HG03025 (cell line): ENCODE measurements at regions not wholly inside any gene's neighbourhood (a gene's known extent, or its start where the extent isn't known, plus 50 kb on each side); places are given as distances from the start of the nearest gene placed in this dataset.
"Not testable (repeated sequence)": the region's sequence is repeated elsewhere in the genome, so short reads cannot be mapped to it uniquely, and the experiment has no call there.

Experiments
- ATAC-seq: cut with Tn5 transposase; IDR thresholded peaks from one replicate; pipeline ENCODE4 v1.9.1; 2021; ENCODE audit warnings: mild to moderate bottlenecking, moderate library complexity; ENCODE audit not compliant: unreplicated experiment, low FRiP score

DNA sequence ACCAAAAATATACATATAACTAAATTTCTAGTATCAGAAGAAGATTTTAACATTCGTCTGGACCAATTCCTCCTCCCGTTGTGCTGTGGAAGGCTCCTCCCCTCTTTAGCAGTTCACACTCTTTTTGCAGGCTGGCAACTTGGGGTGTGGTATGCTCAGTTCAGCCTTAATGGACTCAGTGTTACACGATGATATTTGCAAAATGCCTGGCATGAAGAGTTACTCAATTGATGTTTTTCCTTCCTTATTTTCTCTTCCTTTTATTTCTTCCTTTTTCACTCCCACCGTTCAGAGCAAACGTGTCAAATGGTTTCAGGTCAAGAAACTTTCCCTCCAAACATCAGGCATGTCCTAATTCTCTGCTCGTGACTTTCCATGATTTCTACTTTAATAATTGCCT is 248.3 kb downstream of the PHF14 start:
- no peak for ATAC-seq

DNA sequence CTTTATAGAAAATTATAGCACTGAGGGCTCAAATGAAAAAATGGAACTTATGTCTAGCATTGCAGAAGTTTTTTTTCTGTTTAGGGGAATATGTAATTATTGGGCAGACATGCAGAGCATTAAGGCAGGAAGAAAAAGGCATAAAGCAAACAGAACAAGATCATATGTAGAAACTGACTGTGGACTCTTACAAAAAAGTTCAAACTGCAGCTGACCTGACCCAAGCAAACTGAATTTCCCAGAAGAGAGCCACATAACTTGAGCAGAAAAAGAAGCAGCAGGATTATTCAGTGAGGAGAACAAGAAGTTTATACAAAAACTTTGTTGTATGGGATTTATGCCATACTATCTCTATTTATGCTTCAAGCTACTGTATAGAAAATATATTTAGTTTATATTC is 250.9 kb downstream of the PHF14 start:
- ATAC-seq = no peak

DNA sequence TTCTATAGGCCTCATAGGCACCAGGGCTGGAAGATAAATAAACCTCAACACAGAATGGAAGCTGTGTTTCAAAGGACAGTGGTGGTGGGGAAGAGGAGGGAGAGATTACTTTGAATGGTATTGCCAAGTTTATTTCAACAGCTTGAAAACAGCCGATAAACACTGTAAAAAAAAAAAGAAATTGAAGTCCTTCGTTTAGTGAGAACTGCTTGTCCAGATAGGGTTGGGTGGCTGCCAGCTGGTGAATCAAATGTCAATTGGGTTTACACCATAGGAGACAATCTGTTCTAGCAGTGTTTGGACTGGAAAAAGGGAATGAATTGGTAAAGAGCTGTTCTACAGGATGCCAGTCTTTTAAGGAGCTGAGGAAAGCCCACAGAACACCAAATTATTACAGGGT is 254.8 kb downstream of the PHF14 start:
- ATAC-seq = no peak

DNA sequence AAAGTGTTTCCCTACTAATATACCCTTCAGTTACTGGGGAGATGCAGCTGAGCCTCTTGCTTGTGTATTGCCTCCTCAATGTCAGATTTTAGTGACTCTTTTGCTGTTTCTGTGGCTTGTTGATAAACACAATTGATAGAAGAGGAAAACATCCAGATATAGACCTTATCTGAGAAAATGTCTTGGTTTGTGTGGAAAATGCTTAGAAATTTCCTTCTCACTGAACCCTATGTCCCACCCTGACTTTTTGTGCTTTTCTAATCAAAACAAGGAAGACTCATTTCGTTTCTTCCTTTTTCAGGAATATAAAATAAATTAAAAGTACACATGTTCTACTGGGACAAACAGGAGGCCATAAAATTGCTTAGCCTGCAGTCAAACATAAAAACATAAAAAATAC is 257.5 kb downstream of the PHF14 start:
- no peak for ATAC-seq

DNA sequence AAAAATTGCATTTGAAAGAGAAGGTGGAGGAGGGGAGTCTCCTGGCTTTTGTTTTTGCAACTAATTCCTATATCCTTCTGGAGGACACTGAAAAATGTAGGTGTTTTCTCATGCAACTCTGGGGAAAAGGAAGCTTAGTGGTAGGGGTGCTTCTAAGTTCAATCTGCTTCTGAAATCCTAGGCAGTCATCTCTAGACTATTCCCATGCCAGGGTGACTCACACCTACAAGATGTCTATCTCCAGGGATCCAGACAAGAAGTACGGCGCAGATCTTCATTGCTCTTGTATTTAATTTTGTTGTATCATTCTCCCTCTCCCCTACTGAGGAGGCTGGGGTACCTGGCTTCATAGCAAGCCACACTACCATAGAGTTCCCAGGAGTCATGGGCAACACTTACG is 258.8 kb downstream of the PHF14 start:
- no peak for ATAC-seq

DNA sequence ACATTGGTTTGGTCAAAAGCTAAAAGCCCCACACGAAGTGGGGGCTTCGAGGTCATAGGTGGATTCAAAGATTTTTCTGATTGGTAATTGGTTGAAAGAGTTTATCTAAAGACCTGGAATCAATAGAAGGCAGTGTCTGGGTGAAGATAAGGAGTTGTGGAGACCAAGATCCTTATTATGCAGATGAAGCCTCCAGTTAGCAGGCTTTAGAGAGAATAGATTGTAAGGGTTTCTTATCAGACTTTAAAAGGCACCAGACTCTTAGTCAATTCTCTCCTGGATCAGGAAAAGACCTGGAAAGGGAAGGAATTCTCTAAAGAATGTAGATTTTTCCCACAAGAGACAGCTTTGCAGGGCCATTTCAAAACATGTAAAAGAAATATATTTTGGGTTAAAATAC is 260.2 kb downstream of the PHF14 start:
- ATAC-seq = no peak

DNA sequence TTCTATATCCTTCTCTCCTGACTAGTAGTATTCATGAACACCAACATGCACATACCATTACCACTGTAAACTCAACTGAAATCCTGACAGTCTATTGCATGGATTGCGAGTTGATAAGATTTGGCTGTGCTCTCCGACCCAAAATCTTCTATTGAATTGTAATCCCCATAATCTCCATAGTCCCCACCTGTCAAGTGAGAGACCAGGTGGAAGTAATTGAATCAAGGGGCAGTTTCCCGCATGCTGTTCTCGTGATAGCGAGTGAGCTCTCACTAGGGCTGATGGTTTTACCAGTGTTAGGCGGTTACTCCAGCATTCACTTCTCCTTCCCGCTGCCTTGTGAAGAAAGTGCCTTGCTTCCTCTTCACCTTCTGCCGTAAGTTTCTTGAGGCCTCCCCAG is 261.8 kb downstream of the PHF14 start:
- no peak for ATAC-seq

DNA sequence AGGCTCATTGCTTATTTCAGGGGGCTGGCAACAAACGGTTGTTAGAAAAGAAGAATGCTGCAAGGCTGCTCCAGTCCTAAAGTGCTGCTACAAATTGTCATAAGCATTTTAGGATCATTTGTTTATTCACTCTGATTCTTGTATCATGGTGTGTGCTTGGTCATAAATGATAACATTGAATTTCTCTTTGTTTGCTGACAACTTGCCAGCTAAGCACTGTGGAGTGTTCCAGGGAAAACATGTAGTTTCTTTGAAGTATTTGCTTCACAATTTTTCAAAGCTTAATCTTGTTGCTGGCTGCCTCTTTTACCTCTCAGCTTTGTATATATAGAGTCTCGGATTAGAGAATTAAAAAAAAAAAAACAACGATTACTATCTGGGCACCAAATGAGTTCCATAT is 263.0 kb downstream of the PHF14 start:
- no peak for ATAC-seq

DNA sequence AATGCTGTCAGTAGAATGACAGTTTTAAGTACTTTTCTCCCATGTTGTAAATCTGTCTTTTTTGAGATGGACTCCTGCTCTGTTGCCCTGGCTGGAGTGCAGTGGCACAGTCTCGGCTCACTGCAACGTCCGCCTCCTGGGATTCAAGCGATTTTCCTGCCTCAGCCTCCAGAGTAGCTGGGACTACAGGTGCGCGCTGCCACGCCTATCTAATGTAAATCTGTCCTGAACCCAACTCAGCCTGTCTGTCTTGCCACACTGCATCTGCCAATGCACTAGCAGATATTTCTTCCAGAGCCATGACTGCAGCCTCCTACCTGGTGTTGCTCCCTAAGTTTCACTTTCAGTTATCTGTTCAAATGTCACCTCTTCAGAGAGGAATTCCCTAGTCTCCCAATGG is 264.1 kb downstream of the PHF14 start:
- ATAC-seq = no peak

DNA sequence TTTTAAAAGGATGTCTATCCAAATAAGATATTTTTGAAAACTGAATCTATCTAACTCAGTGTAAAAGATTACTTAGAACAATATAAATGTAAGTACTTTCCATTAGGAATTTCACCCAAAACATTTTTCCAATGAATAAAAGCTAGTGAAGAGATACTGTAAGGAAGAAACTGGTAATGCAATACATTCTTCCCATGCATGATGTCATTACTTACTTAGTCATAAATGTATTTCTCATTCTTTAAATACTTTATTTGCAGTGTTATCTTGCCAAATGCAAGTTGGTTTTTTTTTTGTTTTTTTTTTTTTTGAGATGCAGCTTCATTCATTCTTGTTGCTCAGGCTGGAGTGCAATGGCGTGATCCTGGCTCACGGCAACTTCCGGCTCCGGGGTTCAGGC is 265.6 kb downstream of the PHF14 start:
- no peak for ATAC-seq

DNA sequence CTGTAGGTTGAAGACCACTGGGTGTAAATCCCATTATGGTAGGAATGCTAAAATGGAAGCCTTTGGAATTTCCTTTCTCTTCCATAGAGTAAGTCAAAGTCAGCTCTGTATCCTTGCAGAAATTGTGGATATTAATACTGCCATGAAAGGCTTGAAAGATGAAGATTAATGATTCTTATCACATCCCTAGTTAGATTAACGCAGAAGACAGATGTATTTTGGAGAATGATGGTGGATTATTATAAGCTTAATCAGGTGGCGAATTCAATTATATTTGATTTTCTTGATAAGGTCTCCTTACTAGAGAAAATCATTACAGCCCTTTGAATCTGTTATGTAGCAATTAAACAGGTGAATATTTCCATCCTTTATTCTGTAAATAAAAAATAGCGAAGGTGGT is 270.1 kb downstream of the PHF14 start:
- no peak for ATAC-seq

DNA sequence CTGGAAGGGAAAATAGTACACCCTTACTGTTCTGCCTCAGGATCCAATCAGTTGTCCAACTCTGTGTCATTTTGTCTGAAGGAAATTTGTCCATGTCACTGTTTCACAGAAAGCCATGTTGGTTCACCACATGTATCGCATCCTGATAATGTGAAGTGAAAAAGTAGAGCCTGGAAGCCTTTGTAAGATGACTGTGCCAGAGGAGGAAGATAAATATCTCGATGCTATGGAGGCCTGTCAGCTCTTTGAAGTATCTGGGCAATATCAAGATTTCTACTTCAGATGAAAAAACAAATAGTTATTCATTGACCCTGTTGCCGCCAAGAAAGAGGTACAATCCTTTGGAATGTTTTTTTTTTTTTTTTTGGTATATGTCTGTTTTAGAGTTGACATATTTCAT is 270.5 kb downstream of the PHF14 start:
- no peak for ATAC-seq

DNA sequence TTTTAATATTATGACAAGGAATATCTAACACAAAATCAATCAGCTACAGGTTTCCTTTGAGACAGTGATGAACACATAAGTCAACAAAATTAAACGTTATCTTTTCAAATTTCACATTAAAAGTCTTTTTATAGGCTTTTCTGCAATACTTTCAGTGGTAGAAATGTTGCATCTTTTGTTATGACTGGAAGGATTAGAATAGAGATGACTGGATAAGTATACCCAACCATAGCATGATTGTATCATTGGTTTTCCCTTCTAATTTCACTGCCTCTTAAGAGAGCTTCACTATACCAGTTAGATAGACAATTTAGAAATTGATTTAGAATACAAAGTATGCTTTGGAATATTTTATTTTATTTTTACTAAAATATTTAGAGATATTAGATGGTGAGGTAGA is 273.9 kb downstream of the PHF14 start:
- no peak for ATAC-seq

DNA sequence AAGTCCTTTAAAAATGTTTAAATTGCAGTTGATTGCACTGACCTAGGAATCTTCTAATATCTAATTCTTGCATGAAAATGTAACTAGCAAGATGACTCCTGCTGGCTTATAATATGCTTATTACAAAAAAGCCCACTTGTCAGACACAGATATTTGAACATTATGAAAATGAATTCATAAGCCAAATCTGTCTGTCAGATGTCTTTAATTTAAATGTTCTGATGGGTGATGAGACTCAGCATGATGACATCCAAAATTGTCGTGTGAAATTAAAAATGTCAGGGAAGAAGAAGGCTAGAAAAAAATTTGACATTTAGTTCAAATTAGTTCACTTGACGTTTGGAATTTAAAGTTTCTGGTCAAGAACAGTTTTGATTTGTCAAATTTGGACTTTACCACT is 277.8 kb downstream of the PHF14 start:
- ATAC-seq = no peak

DNA sequence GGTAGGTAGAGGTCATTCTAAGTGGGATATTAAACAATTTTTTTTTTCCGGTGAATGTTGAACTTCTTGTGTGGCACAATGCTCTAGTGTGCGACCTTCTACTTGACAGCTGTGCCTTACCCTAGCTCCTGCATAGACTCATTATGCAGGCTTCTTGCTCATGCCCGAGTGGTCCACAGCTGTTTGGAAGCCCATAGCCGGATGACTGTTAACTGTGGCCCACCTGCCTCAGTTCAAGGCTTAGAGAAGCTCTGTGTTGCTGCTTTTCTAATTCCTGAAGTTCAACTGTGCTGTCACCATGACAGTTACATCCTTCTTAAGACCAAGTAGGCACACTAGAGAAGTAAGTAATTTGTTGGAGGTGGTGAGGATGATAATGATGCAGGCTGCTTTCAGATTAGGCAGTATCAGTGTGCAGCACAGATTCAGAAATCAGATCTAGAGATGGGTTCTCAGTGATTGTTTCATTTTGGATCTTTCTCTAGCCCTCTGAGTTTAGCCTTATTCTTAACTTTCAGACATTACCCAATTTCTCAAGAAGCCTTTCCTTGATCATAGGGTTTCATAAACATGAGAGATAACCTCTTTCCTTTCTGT is 278.4 kb downstream of the PHF14 start:
- ATAC-seq = no peak

DNA sequence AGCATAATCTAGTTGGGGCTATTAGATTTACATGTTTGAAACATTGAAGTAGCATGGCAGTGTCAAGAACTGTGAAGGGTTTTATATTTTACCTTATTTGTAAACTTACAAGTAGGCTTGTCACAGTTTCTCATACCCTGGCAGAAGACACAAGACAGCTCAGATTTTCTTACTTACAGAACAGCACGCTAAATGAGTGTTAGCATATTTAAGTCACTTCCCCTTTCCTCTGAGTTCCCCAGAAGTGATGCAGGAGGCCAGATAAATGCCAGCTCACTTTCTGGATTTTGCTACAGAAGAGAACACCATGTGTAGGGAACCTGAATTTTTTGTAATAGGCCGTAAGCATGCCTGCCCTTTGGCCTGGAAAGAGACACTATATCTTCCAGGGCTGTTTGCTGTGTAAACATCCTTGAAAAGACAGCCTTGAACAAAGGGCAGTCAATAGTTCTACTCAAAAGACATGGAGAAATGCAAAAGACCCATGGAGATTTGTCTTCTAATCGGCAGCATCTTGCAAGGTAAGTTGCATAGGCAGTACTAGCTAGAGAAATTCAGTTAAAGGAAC is 279.1 kb downstream of the PHF14 start:
- ATAC-seq = no peak

DNA sequence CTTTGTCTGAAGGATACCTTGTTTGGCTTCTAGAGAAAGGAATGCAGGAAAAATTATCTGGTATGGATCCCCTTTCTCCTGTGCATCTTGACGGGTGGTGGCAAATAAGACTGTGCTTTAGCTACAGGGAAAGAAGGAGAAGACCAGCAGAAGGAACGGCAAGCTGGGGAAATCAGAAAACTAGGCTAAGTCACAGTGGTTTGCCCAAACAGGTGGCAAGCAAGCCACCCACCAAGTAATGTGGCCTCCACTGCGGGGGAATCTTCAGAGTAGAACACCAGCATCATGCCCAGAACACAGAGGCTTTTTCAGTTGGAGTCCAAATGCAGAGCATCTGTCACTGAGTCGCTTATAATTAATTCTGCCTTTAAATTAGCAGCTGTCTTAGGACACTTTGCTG is 282.8 kb downstream of the PHF14 start:
- no peak for ATAC-seq

DNA sequence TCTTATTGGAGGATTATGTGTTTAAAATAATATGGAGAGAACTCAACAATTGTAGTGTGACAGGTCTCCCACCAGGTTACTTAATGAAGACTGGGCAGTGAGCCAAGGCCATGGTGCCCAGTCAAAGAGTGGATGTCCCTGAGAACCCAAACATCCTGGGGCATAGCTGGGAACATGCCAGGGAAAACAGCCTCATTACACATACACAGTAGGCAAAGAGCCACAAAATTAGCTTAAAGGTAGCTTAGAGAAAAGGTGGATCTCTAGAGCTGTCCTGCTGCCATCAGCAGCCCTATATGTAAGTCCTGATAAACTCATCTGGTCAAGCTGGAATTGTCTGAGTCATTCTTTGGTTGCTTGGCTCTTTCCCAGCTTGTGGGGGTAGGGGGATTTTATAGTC is 287.8 kb downstream of the PHF14 start:
- ATAC-seq = no peak

DNA sequence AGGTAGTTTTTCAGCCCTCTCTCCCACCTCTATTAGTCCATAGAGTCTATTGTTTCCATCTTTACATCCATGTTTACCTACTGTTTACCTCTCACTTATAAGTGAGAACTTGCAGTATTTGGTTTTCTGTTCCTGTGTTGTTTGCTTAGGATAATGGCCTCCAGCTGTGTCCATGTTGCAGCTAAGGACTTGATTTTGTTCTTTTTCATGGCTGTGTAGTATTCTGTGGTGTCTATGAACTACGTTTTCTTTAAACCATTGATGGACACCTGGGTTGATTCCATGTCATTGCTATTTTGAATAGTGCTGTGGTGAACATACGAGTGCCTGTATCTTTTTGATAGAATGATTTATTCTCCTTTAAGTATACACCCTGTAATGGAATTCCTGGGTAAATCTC is 292.4 kb downstream of the PHF14 start:
- ATAC-seq = no peak

DNA sequence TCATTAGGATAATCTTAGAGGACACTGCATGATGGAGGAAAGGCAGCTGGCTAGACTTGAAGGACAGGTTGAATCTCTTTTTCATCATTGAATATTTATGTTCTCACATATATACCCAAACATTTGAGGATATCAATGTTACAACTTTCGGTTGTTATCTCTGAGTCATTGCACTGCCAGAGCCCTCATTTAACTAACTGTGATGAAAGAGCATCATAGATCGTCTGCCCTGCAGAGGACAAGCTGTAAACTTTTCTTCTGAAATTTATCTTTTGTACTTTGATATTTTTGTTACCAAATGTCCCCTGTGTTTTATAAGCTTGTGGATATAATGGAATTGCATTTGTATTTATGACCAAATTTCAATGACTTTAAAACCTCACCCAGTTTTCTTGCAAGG is 298.7 kb downstream of the PHF14 start:
- ATAC-seq = no peak

DNA sequence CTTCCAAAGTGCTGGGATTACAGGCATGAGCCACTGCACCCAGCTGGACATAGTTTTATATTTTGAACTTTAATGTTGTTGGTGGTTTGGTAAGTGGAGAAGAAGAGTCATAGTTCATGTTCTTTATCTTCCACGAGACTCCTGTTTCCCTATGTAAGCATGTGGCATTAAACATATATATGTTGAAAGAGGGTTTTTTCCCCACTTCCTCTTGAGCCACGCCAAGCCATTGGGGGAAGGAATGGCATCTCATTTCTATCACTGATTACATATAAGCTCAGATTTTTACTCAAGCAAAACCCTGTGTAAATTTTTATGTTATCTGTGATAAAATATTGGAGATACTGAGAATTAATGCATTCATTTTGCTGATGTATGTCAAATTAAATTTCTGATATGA is 300.4 kb downstream of the PHF14 start:
- no peak for ATAC-seq

DNA sequence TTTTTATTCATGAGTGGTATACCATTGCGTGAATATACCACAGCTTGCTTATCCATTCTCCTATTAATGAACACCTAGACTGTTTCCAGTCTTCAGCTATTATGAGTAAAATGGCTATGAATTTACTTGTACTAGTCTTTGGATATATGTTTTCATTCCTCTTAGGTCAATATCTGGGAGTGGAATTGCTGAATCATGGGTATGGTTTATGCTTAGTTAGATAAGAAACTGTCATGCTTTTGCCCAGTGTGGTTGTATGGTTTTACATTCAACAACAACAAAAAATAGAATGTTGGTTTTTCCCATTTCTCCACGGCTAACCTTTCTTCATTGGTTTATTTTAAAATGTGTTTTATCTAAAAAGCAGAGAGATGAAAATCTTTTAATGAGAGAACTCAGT is 308.3 kb downstream of the PHF14 start:
- ATAC-seq = no peak

DNA sequence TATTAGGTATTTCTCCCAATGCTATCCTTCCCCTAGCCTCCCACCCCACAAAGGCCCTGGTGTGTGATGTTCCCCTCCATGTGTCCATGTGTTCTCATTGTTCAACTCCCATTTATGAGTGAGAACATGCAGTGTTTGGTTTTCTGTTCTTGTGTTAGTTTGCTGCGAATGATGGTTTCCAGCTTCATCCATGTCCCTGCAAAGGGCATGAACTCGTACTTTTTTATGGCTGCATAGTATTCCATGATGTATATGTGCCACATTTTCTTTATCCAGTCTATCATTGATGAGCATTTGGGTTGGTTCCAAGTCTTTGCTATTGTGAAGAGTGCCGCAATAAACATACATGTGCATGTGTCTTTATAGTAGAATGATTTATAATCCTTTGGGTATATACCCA is 309.9 kb downstream of the PHF14 start:
- not testable (repeated sequence) for ATAC-seq
